Stimulated activated CD4-positive, alpha-beta T cell treated with anti-CD3 and anti-CD28 coated beads, TNF-alpha, amount 100 ng/mL, for 48 hours (primary cell): ENCODE measurements at regions not wholly inside any gene's neighbourhood (a gene's known extent, or its start where the extent isn't known, plus 50 kb on each side); places are given as distances from the start of the nearest gene placed in this dataset.

ENCODE experiments used
- DNase-seq, 3 donors: peaks; one replicate each; pipeline ENCODE4 v3.0.0-alpha.2; 2020; ENCODE audit warnings: low read depth in 3 of 3

- DNase-seq: no peak
These were observed 207.7 kb upstream of the CAMK1G start for GRCh38 chr1:209375671-209376365.

- no peak for DNase-seq
These were observed 206.7 kb upstream of the CAMK1G start for GRCh38 chr1:209376774-209377173.

- DNase-seq: no peak
These were observed 205.5 kb upstream of the CAMK1G start for GRCh38 chr1:209377995-209378394.

GRCh38 chr1:209379280-209379679 lies 204.2 kb upstream of the CAMK1G start:
- no peak for DNase-seq

GRCh38 chr1:209380420-209380819 lies 203.1 kb upstream of the CAMK1G start:
- no peak for DNase-seq

GRCh38 chr1:209382231-209383100 lies 201.0 kb upstream of the CAMK1G start:
- DNase-seq: no peak

GRCh38 chr1:209383422-209383821 lies 200.1 kb upstream of the CAMK1G start:
- no peak for DNase-seq

- no peak for DNase-seq
These were observed 199.4 kb upstream of the CAMK1G start for GRCh38 chr1:209383907-209384709.

- DNase-seq: no peak
These were observed 198.6 kb upstream of the CAMK1G start for GRCh38 chr1:209384710-209385550.

- no peak for DNase-seq
These were observed 197.4 kb upstream of the CAMK1G start for GRCh38 chr1:209386156-209386555.

GRCh38 chr1:209387271-209387968 lies 196.1 kb upstream of the CAMK1G start:
- no peak for DNase-seq

GRCh38 chr1:209387969-209388329 lies 195.6 kb upstream of the CAMK1G start:
- DNase-seq: no peak

- no peak for DNase-seq
These were observed 195.2 kb upstream of the CAMK1G start for GRCh38 chr1:209388358-209388757.

- no peak for DNase-seq
These were observed 194.3 kb upstream of the CAMK1G start for GRCh38 chr1:209389258-209389657.

- DNase-seq: no peak
These were observed 193.5 kb upstream of the CAMK1G start for GRCh38 chr1:209389975-209390374.

GRCh38 chr1:209390764-209391163 lies 192.8 kb upstream of the CAMK1G start:
- DNase-seq: no peak

- DNase-seq: no peak
These were observed 191.7 kb upstream of the CAMK1G start for GRCh38 chr1:209391792-209392191.

- no peak for DNase-seq
These were observed 188.3 kb upstream of the CAMK1G start for GRCh38 chr1:209395169-209395568.

GRCh38 chr1:209397371-209397770 lies 186.1 kb upstream of the CAMK1G start:
- DNase-seq: no peak

GRCh38 chr1:209397910-209398309 lies 185.6 kb upstream of the CAMK1G start:
- no peak for DNase-seq
